ENCODE measurements at regions not wholly inside any gene's neighbourhood (a gene's known extent, or its start where the extent isn't known, plus 50 kb on each side); places are given as distances from the start of the nearest gene placed in this dataset.

- no peak overlapping the region for H3K4me2 ChIP-seq (ENCODE audit: low read length)
- no peaks in the 10 kb centered on the region for H3K79me2 ChIP-seq (ENCODE audit: control insufficient read depth, insufficient read depth, low read length, poor library complexity)
- no peaks in the 10 kb centered on the region for H3K27me3 ChIP-seq (ENCODE audit: insufficient read depth, low read length)
- no peaks in the 10 kb centered on the region for H3K36me3 ChIP-seq (ENCODE audit: control insufficient read depth in 1 of 2, insufficient read depth in 2 of 2, low read length in 2 of 2)
- H2BK120ac ChIP-seq (ENCODE audit: insufficient read depth, low read length, poor library complexity), result no peak overlapping the region
- no peak overlapping the region for H4K91ac ChIP-seq (ENCODE audit: low read depth, low read length)
- no peak overlapping the region for H4K8ac ChIP-seq (ENCODE audit: low read depth, low read length)
- no peak overlapping the region for H2BK12ac ChIP-seq (ENCODE audit: low read length)
- H2AFZ ChIP-seq (ENCODE audit: insufficient read depth, low read length, poor library complexity), result no peak overlapping the region
- WGBS (ENCODE audit: extremely low coverage, insufficient coverage, insufficient read length), result no CpG with 5 or more reads among the region's 1 CpG
- H3K23ac ChIP-seq (ENCODE audit: low read length), result no peak overlapping the region
- DNase-seq, result peak; percentile 36 to 65
- H3K14ac ChIP-seq (ENCODE audit: low read length), result no peak overlapping the region
- no peaks in the 10 kb centered on the region for H3K9me3 ChIP-seq (ENCODE audit: insufficient read depth, low read depth, low read length)
- no peaks in the 10 kb centered on the region for H3K79me1 ChIP-seq (ENCODE audit: low read length)
- peaks cover 4 to 6% of the 10 kb centered on the region in 2 experiments for H3K4me1 ChIP-seq (ENCODE audit: control insufficient read depth in 1 of 2, insufficient read depth in 2 of 2, low read length in 2 of 2)
- no peak overlapping the region for H2BK5ac ChIP-seq (ENCODE audit: low read depth, low read length, poor library complexity)
- H3K4me3 ChIP-seq (ENCODE audit: low read depth, low read length), result no peak overlapping the region
- no peak overlapping the region for H3K18ac ChIP-seq (ENCODE audit: low read length)
- no peak overlapping the region for H3K4ac ChIP-seq (ENCODE audit: low read depth, low read length)
- no peak overlapping the region for H2AK5ac ChIP-seq (ENCODE audit: low read length)
- no peak overlapping the region for H3K27ac ChIP-seq (ENCODE audit: low read depth, low read length)
- H3K9ac ChIP-seq (ENCODE audit: low read length), result no peak overlapping the region
- H4K12ac ChIP-seq (ENCODE audit: low read depth, low read length), result no peak overlapping the region
These were observed 371.3 kb downstream of the ACTL7B start for GRCh38 chr9:108484468-108484867.

- Histone ChIP-seq H2BK120ac (ENCODE audit: insufficient read depth, low read length, poor library complexity) (no peak overlapping the region), H2BK12ac (ENCODE audit: low read length) (no peak overlapping the region), H3K79me1 (ENCODE audit: low read length) (peaks cover under 1% of the 10 kb centered on the region), H3K4me3 (ENCODE audit: low read depth, low read length) (no peak overlapping the region), H3K27ac (ENCODE audit: low read depth, low read length) (no peak overlapping the region), H3K14ac (ENCODE audit: low read length) (no peak overlapping the region), H3K4me1 (ENCODE audit: control insufficient read depth in 1 of 2, insufficient read depth in 2 of 2, low read length in 2 of 2) (peaks cover 6 to 7% of the 10 kb centered on the region in 2 experiments), H3K79me2 (ENCODE audit: control insufficient read depth, insufficient read depth, low read length, poor library complexity) (no peaks in the 10 kb centered on the region), H3K23ac (ENCODE audit: low read length) (no peak overlapping the region), H3K4me2 (ENCODE audit: low read length) (no peak overlapping the region), H3K18ac (ENCODE audit: low read length) (no peak overlapping the region), H3K9me3 (ENCODE audit: insufficient read depth, low read depth, low read length) (no peaks in the 10 kb centered on the region), H2AFZ (ENCODE audit: insufficient read depth, low read length, poor library complexity) (no peak overlapping the region), H4K12ac (ENCODE audit: low read depth, low read length) (no peak overlapping the region), H4K8ac (ENCODE audit: low read depth, low read length) (no peak overlapping the region), H3K36me3 (ENCODE audit: control insufficient read depth in 1 of 2, insufficient read depth in 2 of 2, low read length in 2 of 2) (no peaks in the 10 kb centered on the region), H4K91ac (ENCODE audit: low read depth, low read length) (no peak overlapping the region), H3K4ac (ENCODE audit: low read depth, low read length) (no peak overlapping the region), H2AK5ac (ENCODE audit: low read length) (no peak overlapping the region), H2BK5ac (ENCODE audit: low read depth, low read length, poor library complexity) (no peak overlapping the region), H3K27me3 (ENCODE audit: insufficient read depth, low read length) (no peaks in the 10 kb centered on the region), H3K9ac (ENCODE audit: low read length) (no peak overlapping the region)
- no CpG with 5 or more reads among the region's 2 CpGs for WGBS (ENCODE audit: extremely low coverage, insufficient coverage, insufficient read length)
- DNase-seq, result no peak
These were observed 372.1 kb downstream of the ACTL7B start for GRCh38 chr9:108483676-108484075.

GRCh38 chr9:108479989-108480652 is 375.7 kb downstream of the ACTL7B start:
- no peak overlapping the region for H3K14ac ChIP-seq (ENCODE audit: low read length)
- no peak overlapping the region for H3K27ac ChIP-seq (ENCODE audit: low read depth, low read length)
- H2AFZ ChIP-seq (ENCODE audit: insufficient read depth, low read length, poor library complexity), result no peak overlapping the region
- H3K4me1 ChIP-seq (ENCODE audit: control insufficient read depth in 1 of 2, insufficient read depth in 2 of 2, low read length in 2 of 2), result peaks cover 12 to 14% of the 10 kb centered on the region in 2 experiments
- no peaks in the 10 kb centered on the region for H3K27me3 ChIP-seq (ENCODE audit: insufficient read depth, low read length)
- no peak overlapping the region for H3K4me2 ChIP-seq (ENCODE audit: low read length)
- no peak overlapping the region for H2BK12ac ChIP-seq (ENCODE audit: low read length)
- H3K9ac ChIP-seq (ENCODE audit: low read length), result no peak overlapping the region
- no peaks in the 10 kb centered on the region for H3K36me3 ChIP-seq (ENCODE audit: control insufficient read depth in 1 of 2, insufficient read depth in 2 of 2, low read length in 2 of 2)
- H2AK5ac ChIP-seq (ENCODE audit: low read length), result no peak overlapping the region
- no peaks in the 10 kb centered on the region for H3K79me2 ChIP-seq (ENCODE audit: control insufficient read depth, insufficient read depth, low read length, poor library complexity)
- no peak overlapping the region for H3K4me3 ChIP-seq (ENCODE audit: low read depth, low read length)
- no CpG with 5 or more reads among the region's 3 CpGs for WGBS (ENCODE audit: extremely low coverage, insufficient coverage, insufficient read length)
- H4K91ac ChIP-seq (ENCODE audit: low read depth, low read length), result no peak overlapping the region
- no peak overlapping the region for H2BK120ac ChIP-seq (ENCODE audit: insufficient read depth, low read length, poor library complexity)
- H4K12ac ChIP-seq (ENCODE audit: low read depth, low read length), result no peak overlapping the region
- no peak overlapping the region for H2BK5ac ChIP-seq (ENCODE audit: low read depth, low read length, poor library complexity)
- no peak overlapping the region for H4K8ac ChIP-seq (ENCODE audit: low read depth, low read length)
- no peak for DNase-seq
- no peak overlapping the region for H3K18ac ChIP-seq (ENCODE audit: low read length)
- H3K9me3 ChIP-seq (ENCODE audit: insufficient read depth, low read depth, low read length), result no peaks in the 10 kb centered on the region
- no peak overlapping the region for H3K23ac ChIP-seq (ENCODE audit: low read length)
- no peak overlapping the region for H3K4ac ChIP-seq (ENCODE audit: low read depth, low read length)
- H3K79me1 ChIP-seq (ENCODE audit: low read length), result peaks cover 1% of the 10 kb centered on the region

GRCh38 chr9:108478431-108479332 is 377.1 kb downstream of the ACTL7B start:
- no CpG with 5 or more reads among the region's 11 CpGs for WGBS (ENCODE audit: extremely low coverage, insufficient coverage, insufficient read length)
- no peak overlapping the region for H3K4ac ChIP-seq (ENCODE audit: low read depth, low read length)

More at GRCh38 chr9:108478431-108479332, 377.1 kb downstream of the ACTL7B start:
- Histone ChIP-seq H3K4me2 (ENCODE audit: low read length) (peak overlapping the region; percentile 8), H3K79me2 (ENCODE audit: control insufficient read depth, insufficient read depth, low read length, poor library complexity) (no peaks in the 10 kb centered on the region), H2AK5ac (ENCODE audit: low read length) (no peak overlapping the region), H3K79me1 (ENCODE audit: low read length) (peaks cover 1% of the 10 kb centered on the region), H3K27ac (ENCODE audit: low read depth, low read length) (peak overlapping the region; percentile 15), H3K23ac (ENCODE audit: low read length) (no peak overlapping the region), H3K9me3 (ENCODE audit: insufficient read depth, low read depth, low read length) (no peaks in the 10 kb centered on the region), H2BK12ac (ENCODE audit: low read length) (no peak overlapping the region), H3K4me3 (ENCODE audit: low read depth, low read length) (no peak overlapping the region), H3K14ac (ENCODE audit: low read length) (no peak overlapping the region), H3K9ac (ENCODE audit: low read length) (no peak overlapping the region), H3K18ac (ENCODE audit: low read length) (no peak overlapping the region), H4K8ac (ENCODE audit: low read depth, low read length) (no peak overlapping the region), H3K27me3 (ENCODE audit: insufficient read depth, low read length) (no peaks in the 10 kb centered on the region), H3K4me1 (ENCODE audit: control insufficient read depth in 1 of 2, insufficient read depth in 2 of 2, low read length in 2 of 2) (peaks cover 11% of the 10 kb centered on the region in 2 experiments), H2AFZ (ENCODE audit: insufficient read depth, low read length, poor library complexity) (no peak overlapping the region), H4K91ac (ENCODE audit: low read depth, low read length) (no peak overlapping the region), H2BK5ac (ENCODE audit: low read depth, low read length, poor library complexity) (no peak overlapping the region), H3K36me3 (ENCODE audit: control insufficient read depth in 1 of 2, insufficient read depth in 2 of 2, low read length in 2 of 2) (no peaks in the 10 kb centered on the region), H4K12ac (ENCODE audit: low read depth, low read length) (no peak overlapping the region), H2BK120ac (ENCODE audit: insufficient read depth, low read length, poor library complexity) (no peak overlapping the region)
- DNase-seq, result peak in 1 of 2 donors; percentile 54
